ENCODE measurements at regions not wholly inside any gene's neighbourhood (a gene's known extent, or its start where the extent isn't known, plus 50 kb on each side); places are given as distances from the start of the nearest gene placed in this dataset.

DNA sequence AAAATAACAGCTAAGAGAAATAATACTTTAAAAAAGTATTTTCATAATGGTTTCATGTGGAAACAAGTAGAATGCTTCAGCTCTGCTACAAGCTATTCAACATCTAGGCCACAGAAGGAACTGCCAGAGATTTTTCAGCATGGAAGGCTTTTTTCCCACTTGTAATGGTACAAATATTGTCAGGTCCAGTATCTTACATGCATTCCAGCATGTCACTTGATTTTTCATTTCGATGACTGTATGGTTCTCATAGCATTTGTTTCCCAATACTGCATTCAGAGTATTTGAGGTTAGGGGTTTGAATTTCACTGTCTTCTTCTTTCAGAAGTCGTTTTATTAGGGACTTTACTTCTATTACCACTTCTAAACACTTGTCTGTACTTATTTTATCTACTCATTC, 1701.5 kb upstream of the FLRT2 start:
- no peak for TF ChIP-seq POLR2A (IDR thresholded peaks at IDR 0.05; ENCODE audit: low read depth, low read length)
- no peak for TF ChIP-seq POLR2AphosphoS5 (IDR thresholded peaks at IDR 0.05; ENCODE audit: low read depth, low read length)
- no peak for TF ChIP-seq TAF1 (IDR thresholded peaks at IDR 0.05; ENCODE audit: low read depth, low read length)

Measured in GM12891 (cell line).